ENCODE measurements at regions not wholly inside any gene's neighbourhood (a gene's known extent, or its start where the extent isn't known, plus 50 kb on each side); places are given as distances from the start of the nearest gene placed in this dataset.

DNA sequence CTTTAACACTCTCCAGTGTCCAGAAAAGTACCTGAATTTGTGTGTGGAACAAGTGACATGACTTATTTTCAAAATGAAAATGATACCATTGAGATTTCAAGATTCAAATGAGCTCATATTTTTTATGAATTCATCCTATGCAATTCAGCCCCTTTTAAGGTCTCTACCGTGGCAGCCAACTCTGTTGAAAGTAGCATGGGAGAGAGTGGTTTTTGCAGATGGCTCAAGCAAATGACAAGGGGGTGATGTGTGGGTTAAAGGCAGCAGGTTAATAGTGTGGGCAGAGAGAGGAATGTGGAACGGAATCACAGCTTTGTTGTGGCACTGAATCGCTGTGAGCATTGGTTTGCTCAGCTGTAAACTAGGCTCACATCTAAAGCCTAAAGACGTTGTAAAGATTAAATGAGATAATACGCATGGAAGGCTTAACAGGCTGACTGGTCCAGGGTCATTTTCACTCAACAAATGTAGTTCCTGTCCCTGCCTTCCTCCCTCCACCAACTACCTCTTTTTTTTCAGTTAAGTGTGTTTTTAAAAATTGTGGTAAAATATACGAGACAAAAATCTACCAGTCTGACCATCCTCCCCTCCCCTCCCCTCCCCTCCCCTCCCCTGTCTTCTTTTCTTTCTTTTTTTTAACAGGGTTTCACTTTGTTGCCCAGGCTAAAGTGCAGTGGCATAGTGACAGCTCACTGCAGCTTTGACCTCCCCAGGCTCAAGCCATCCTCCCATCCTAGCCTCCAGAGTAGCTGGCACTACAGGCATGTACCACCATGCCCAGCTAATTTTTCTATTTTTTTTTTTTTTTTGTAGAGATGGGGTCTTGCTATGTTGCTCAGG lies 114.7 kb upstream of the ZNF217 start:
- WGBS, 2 experiments, result 40 to 61% methylated on average over 4 to 5 of the region's 6 CpGs
- H3K27ac ChIP-seq (ENCODE audit: insufficient read depth, low read depth, low read length, poor library complexity, severe bottlenecking), result no peak overlapping the region
- H3K4me1 ChIP-seq (ENCODE audit: control insufficient read depth, insufficient read depth, low read length), result peaks cover 19% of the 10 kb centered on the region
- no peaks in the 10 kb centered on the region for H3K9me3 ChIP-seq (ENCODE audit: control insufficient read depth, low read length)
- no peaks in the 10 kb centered on the region for H3K36me3 ChIP-seq (ENCODE audit: control insufficient read depth, insufficient read depth, low read length)
- H3K4me3 ChIP-seq (ENCODE audit: insufficient read depth, low read depth, low read length), result no peak overlapping the region
- H3K27me3 ChIP-seq (ENCODE audit: control insufficient read depth, insufficient read depth, low read length, poor library complexity, severe bottlenecking), result no peaks in the 10 kb centered on the region

DNA sequence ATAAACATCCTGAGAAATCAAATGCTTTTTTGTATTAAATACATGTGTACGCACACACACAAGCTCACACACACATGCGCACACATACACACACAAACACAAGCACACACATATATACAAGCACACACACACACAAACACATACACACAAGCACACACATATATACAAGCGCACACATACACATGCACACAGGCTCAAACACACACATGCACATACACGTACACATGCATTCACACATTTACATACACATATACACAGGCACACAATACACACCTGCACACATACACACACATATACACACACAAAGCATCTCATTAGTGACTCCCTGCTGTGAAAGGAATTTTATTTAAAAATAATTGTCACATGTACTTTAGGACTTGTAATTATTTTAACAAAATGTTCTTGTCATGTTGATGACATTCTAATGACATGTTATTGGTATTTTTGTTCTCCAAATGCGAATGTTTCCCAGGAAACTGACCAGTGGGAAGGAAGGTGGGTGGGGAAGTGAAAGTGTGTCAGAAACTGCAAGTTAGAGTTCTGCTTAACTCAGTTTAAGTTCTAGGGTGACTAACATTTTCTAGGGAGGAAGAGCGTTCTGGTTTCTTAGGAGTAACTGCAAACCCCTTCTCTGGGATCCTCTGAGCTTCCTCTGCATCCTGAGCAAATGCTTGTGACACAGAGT lies 113.9 kb upstream of the ZNF217 start:
- Histone ChIP-seq H3K9me3 (ENCODE audit: control insufficient read depth, low read length) (no peaks in the 10 kb centered on the region), H3K36me3 (ENCODE audit: control insufficient read depth, insufficient read depth, low read length) (no peaks in the 10 kb centered on the region), H3K27me3 (ENCODE audit: control insufficient read depth, insufficient read depth, low read length, poor library complexity, severe bottlenecking) (no peaks in the 10 kb centered on the region), H3K4me1 (ENCODE audit: control insufficient read depth, insufficient read depth, low read length) (peaks cover 19% of the 10 kb centered on the region), H3K27ac (ENCODE audit: insufficient read depth, low read depth, low read length, poor library complexity, severe bottlenecking) (no peak overlapping the region), H3K4me3 (ENCODE audit: insufficient read depth, low read depth, low read length) (no peak overlapping the region)
- WGBS, 2 experiments, result 84 to 85% methylated on average over 6 of the region's 6 CpGs

GRCh38 chr20:53706466-53707370 lies 113.1 kb upstream of the ZNF217 start:
- H3K4me3 ChIP-seq (ENCODE audit: insufficient read depth, low read depth, low read length), result no peak overlapping the region
- H3K27ac ChIP-seq (ENCODE audit: insufficient read depth, low read depth, low read length, poor library complexity, severe bottlenecking), result peak overlapping the region; percentile 0
- H3K36me3 ChIP-seq (ENCODE audit: control insufficient read depth, insufficient read depth, low read length), result no peaks in the 10 kb centered on the region
- 71 to 76% methylated on average over 6 of the region's 6 CpGs for WGBS, 2 experiments
- no peaks in the 10 kb centered on the region for H3K27me3 ChIP-seq (ENCODE audit: control insufficient read depth, insufficient read depth, low read length, poor library complexity, severe bottlenecking)
- H3K4me1 ChIP-seq (ENCODE audit: control insufficient read depth, insufficient read depth, low read length), result peaks cover 19% of the 10 kb centered on the region
- H3K9me3 ChIP-seq (ENCODE audit: control insufficient read depth, low read length), result no peaks in the 10 kb centered on the region

DNA sequence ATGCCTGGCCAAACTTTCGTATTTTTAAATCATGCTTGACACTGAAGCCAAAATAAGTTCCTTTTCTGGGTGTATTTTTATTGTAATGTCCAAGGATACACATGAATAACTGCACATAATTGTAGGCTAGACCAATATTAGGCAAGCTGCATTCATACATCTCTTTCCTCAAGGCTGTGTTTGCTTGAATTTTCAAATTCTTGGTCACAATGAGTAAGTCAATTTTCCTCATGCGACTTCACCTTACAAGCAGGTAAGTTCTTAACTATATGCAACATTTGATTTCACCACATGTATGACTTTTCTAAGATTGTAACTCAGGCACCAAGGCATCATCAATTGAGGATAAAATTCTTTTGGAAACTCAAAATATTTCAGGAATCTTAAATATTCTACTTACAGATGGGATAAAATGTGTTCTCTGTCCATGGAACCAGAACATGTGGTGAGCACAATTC lies 112.4 kb upstream of the ZNF217 start:
- Histone ChIP-seq H3K36me3 (ENCODE audit: control insufficient read depth, insufficient read depth, low read length) (no peaks in the 10 kb centered on the region), H3K4me3 (ENCODE audit: insufficient read depth, low read depth, low read length) (no peak overlapping the region), H3K27ac (ENCODE audit: insufficient read depth, low read depth, low read length, poor library complexity, severe bottlenecking) (peak overlapping the region; percentile 0), H3K27me3 (ENCODE audit: control insufficient read depth, insufficient read depth, low read length, poor library complexity, severe bottlenecking) (no peaks in the 10 kb centered on the region), H3K9me3 (ENCODE audit: control insufficient read depth, low read length) (no peaks in the 10 kb centered on the region), H3K4me1 (ENCODE audit: control insufficient read depth, insufficient read depth, low read length) (peaks cover 19% of the 10 kb centered on the region)
- 67 to 73% methylated on average over 2 of the region's 2 CpGs for WGBS, 2 experiments

DNA sequence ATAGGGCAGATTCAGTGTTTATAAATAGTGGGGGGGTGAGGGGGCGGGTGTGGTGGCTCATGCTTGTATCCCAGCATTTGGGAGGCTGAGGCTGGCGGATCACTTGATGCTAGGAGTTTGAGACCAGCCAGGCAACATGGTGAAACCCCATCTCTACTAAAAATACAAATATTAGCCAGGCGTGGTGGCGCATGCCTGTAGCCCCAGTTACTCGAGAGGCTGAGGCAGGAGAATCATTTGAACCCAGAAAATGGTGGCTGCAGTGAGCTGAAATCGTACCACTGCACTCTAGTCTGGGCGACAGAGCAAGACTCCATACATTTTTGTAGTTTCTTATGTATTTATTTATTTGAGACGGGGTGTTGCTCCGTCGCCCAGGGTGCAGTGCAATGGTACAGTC lies 109.0 kb upstream of the ZNF217 start:
- no peak overlapping the region for H3K27ac ChIP-seq (ENCODE audit: insufficient read depth, low read depth, low read length, poor library complexity, severe bottlenecking)
- H3K27me3 ChIP-seq (ENCODE audit: control insufficient read depth, insufficient read depth, low read length, poor library complexity, severe bottlenecking), result no peaks in the 10 kb centered on the region
- H3K4me3 ChIP-seq (ENCODE audit: insufficient read depth, low read depth, low read length), result no peak overlapping the region
- H3K36me3 ChIP-seq (ENCODE audit: control insufficient read depth, insufficient read depth, low read length), result no peaks in the 10 kb centered on the region
- peaks cover 11% of the 10 kb centered on the region for H3K4me1 ChIP-seq (ENCODE audit: control insufficient read depth, insufficient read depth, low read length)
- H3K9me3 ChIP-seq (ENCODE audit: control insufficient read depth, low read length), result no peaks in the 10 kb centered on the region
- 92 to 95% methylated on average over 10 of the region's 10 CpGs for WGBS, 2 experiments

DNA sequence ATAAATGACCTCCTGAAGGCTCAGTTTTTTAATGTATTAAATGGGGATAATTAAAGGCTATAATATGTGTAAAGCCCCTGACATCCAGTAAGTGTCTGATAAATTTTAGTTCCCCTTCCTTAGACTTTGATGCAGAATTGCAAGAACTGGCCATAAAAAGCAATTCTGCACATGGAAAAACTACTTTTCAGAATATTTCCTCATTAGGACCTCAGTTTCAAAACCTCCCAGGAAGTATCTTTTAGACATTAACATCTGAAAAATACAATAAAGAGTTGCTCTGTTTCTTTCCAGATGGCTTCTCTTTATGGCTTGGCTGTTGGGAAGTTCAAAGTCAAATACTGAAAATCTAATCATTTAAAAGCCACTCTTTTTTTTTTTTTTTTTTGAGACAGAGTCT lies 106.3 kb upstream of the ZNF217 start:
- H3K9me3 ChIP-seq (ENCODE audit: control insufficient read depth, low read length), result no peaks in the 10 kb centered on the region
- H3K4me3 ChIP-seq (ENCODE audit: insufficient read depth, low read depth, low read length), result no peak overlapping the region
- no peak overlapping the region for H3K27ac ChIP-seq (ENCODE audit: insufficient read depth, low read depth, low read length, poor library complexity, severe bottlenecking)
- no peaks in the 10 kb centered on the region for H3K27me3 ChIP-seq (ENCODE audit: control insufficient read depth, insufficient read depth, low read length, poor library complexity, severe bottlenecking)
- H3K36me3 ChIP-seq (ENCODE audit: control insufficient read depth, insufficient read depth, low read length), result no peaks in the 10 kb centered on the region
- H3K4me1 ChIP-seq (ENCODE audit: control insufficient read depth, insufficient read depth, low read length), result no peaks in the 10 kb centered on the region

GRCh38 chr20:53699085-53699674 lies 105.5 kb upstream of the ZNF217 start:
- Histone ChIP-seq H3K4me3 (ENCODE audit: insufficient read depth, low read depth, low read length) (no peak overlapping the region), H3K4me1 (ENCODE audit: control insufficient read depth, insufficient read depth, low read length) (no peaks in the 10 kb centered on the region), H3K9me3 (ENCODE audit: control insufficient read depth, low read length) (no peaks in the 10 kb centered on the region), H3K36me3 (ENCODE audit: control insufficient read depth, insufficient read depth, low read length) (no peaks in the 10 kb centered on the region), H3K27me3 (ENCODE audit: control insufficient read depth, insufficient read depth, low read length, poor library complexity, severe bottlenecking) (no peaks in the 10 kb centered on the region), H3K27ac (ENCODE audit: insufficient read depth, low read depth, low read length, poor library complexity, severe bottlenecking) (no peak overlapping the region)
- 91 to 93% methylated on average over 2 to 3 of the region's 3 CpGs for WGBS, 2 experiments

DNA sequence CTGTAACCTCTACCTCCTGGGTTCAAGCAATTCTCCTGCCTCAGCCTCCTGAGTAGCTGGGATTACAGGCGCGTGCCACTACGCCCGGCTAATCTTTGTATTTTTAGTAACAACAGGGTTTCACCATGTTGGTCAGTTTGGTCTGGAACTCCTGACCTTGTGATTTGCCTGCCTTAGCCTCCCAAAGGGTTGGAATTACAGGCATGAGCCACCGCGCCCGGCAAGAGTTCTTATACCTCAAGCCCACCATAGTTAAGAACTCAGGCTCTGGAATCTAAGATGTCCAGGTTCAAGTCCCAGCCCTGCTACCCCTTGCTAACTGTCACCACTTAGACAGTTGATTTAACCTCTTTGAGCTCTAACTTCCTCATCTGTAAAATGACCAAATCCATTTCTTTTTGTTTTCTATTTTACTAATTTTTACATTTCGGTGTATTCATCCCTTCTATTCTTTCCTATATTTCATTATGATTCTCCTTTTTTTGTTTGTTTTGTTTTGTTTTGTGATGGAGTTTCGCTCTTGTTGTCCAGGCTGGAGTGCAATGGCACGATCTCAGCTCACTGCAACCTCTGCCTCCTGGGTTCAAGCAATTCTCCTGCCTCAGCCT lies 104.8 kb upstream of the ZNF217 start:
- H3K36me3 ChIP-seq (ENCODE audit: control insufficient read depth, insufficient read depth, low read length), result no peaks in the 10 kb centered on the region
- H3K27ac ChIP-seq (ENCODE audit: insufficient read depth, low read depth, low read length, poor library complexity, severe bottlenecking), result no peak overlapping the region
- 91 to 92% methylated on average over 8 to 10 of the region's 10 CpGs for WGBS, 2 experiments
- H3K27me3 ChIP-seq (ENCODE audit: control insufficient read depth, insufficient read depth, low read length, poor library complexity, severe bottlenecking), result no peaks in the 10 kb centered on the region
- no peaks in the 10 kb centered on the region for H3K4me1 ChIP-seq (ENCODE audit: control insufficient read depth, insufficient read depth, low read length)
- no peak overlapping the region for H3K4me3 ChIP-seq (ENCODE audit: insufficient read depth, low read depth, low read length)
- no peaks in the 10 kb centered on the region for H3K9me3 ChIP-seq (ENCODE audit: control insufficient read depth, low read length)

GRCh38 chr20:53695797-53696527 lies 102.3 kb upstream of the ZNF217 start:
- H3K27ac ChIP-seq (ENCODE audit: insufficient read depth, low read depth, low read length, poor library complexity, severe bottlenecking), result no peak overlapping the region
- H3K36me3 ChIP-seq (ENCODE audit: control insufficient read depth, insufficient read depth, low read length), result no peaks in the 10 kb centered on the region
- H3K27me3 ChIP-seq (ENCODE audit: control insufficient read depth, insufficient read depth, low read length, poor library complexity, severe bottlenecking), result no peaks in the 10 kb centered on the region
- H3K4me1 ChIP-seq (ENCODE audit: control insufficient read depth, insufficient read depth, low read length), result no peaks in the 10 kb centered on the region
- H3K4me3 ChIP-seq (ENCODE audit: insufficient read depth, low read depth, low read length), result no peak overlapping the region
- 89 to 95% methylated on average over 8 of the region's 8 CpGs for WGBS, 2 experiments
- no peaks in the 10 kb centered on the region for H3K9me3 ChIP-seq (ENCODE audit: control insufficient read depth, low read length)
